Pulmonary artery endothelial cell (primary cell): ENCODE measurements at regions not wholly inside any gene's neighbourhood (a gene's known extent, or its start where the extent isn't known, plus 50 kb on each side); places are given as distances from the start of the nearest gene placed in this dataset.

Source experiments
- DNase-seq: peaks from one replicate; pipeline ENCODE4 v3.0.0-alpha.2; 2011; ENCODE audit warnings: low read depth, low spot score

DNA sequence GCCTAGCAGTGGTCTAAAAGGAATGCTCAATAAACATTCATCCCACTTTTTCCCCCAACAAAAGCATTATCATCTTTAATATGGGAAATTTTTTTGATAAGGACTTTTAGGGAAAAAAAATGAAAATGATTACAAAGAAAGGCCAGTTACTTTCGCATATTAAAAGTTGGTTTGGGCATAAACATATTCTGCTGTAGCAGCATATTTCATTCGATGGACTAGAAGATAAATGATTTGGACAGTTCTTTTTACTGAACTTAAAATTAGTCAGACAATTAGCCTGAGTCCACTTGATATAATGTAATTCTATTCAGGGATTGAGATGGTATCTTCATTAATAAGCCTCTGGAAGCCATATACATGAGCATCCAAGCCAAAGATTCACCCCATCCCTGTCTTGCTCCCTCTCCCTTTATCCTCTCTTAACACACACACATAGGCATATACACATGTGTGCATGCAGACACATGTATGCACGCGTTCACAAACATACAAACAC lies 299.1 kb downstream of the NUAK1 start:
- no peak for DNase-seq

DNA sequence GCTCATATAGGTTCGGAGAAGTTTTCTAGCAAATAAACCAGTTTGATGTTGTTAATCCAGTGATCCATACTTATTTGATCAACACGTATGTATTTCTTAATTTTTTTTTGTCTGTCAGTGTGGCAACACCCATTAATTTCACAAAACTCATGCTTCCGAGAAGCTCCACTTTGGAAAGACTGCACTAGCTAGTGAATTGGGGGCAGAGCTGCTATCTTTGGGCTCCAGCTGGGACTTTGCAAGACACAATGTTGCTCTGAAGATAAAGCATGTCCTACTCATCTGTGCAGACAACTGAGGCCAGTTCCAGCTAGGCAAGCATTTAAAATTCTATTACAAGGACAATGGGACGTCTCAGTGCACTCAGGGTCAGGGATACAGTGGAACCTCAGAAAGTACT lies 298.4 kb downstream of the NUAK1 start:
- DNase-seq, result no peak

DNA sequence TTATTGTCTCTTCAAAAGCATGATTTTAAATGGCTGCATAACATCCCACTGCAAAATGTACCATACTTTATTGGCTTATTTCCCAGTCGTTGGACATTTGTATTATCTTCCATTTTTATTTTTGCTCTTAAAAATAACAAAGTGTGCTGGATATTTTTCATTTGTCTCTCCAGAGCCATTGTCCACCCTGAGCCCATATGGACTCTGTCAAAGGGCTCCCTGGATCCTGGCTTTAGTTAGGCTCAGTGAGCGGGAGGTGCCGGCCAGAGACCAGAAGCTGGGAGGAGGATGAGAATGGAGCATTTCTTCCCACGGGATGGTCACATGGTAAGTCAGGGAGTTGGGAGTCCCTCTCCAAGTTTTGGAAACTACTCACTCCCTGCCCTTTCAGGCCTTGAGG lies 296.9 kb downstream of the NUAK1 start:
- DNase-seq, result no peak

DNA sequence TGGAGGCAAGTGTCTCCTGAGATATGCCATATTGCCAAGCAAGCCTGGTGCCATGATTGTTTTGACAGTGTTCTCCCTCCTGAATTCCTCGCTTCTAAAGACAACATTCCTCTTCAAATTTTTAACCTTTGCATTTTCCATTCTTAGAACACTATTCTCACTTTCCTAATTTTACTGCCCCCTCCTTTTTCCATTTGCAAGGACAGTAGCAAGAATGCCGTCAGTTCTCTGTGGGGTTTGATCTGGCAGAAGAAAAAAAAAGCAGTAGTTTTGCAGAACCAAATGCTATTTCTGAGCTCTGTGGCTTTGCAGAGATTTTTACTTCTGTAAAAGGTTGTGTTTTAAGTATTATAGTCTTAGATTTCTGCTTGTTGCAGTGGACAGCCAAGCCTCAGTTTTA lies 295.2 kb downstream of the NUAK1 start:
- DNase-seq, result no peak

DNA sequence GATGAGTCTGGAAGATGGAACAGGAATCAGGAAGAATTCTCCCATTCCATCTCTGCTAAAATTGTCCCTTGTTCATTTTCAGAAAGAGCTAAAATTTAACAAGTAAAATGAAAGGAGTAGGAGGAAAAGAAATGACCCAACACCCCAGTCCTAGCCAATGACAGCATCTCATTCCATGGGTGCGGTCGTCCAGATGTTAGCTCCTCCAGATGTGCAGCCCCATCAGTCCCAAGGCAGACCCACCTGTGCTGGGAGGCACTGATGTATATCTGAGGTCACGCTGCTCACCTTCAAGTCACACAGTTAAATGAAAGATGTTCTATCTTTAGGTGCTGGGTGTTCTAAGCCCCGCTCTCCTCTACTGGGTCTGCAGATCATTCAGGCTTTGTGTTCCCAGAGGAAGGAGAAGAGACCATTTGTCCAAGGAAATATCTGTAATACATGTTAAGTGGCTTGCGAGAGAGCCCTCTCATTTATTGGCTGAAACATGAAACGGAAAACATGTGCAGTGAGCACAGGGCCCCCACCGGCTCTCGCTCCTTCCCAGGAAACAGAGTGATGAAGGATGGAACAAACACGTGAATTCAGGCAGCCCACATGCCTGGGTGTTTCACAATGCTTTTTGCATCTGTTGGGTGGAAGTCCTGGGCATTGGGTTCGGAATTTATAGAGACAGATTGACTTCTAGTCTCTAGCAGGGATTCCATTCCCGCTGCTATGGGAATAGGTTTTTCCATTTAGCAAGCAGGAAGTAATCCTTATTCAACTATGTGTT lies 294.6 kb downstream of the NUAK1 start:
- no peak for DNase-seq

DNA sequence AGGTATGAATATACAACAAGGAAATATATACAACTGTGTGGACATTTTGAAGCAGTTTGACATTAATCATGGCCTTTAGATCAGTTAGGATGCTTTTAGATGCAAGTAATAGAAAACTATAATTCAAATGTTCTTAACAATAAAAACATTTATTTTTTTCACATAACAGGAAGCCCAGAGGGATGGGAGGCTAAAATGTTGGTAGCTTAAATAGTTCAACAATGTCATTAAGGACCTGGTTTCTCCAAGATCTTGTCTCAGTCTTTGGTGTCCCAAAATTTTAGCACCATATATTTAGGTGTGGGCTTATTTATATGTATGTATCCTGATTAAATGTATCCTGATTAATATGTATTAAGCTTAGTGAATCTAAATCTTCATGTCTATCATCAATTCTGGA lies 292.4 kb downstream of the NUAK1 start:
- no peak for DNase-seq

DNA sequence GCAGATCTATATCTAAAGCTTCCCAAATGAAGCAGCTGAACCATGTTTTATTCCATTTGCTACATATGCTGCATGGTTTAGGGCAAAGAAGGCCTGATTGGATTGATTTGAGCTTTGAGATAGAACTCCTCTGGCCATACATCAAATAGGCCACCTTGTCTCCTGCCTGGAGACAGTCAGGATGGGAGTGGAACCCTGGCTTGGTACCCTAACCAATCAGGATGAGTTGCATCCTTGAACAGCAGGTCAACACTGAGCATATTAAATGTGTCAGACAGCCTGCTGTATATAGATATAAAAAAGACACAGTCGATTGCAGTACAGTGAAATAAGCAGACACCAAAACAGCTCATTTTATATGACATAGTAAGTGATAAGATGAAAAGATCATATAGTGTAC lies 291.7 kb downstream of the NUAK1 start:
- no peak for DNase-seq

DNA sequence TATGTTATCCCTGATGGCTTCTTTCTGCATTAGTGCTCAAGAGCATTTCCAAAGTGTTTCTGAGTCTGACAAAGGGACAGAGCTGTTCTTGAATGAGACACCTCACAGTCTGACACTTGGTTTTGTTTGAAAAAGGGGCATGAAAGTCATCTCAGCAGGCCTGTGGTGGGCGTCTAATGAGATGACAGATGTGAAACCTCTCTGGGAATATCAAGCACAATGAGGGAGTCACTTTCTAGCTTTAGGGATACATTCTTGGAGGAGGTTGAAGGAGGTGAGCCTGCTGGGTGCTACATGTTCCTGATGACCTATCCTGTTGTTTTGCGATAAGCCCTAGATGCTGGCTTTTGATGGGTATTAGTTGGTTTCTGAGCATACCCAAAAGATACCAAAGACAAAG lies 290.5 kb downstream of the NUAK1 start:
- no peak for DNase-seq

DNA sequence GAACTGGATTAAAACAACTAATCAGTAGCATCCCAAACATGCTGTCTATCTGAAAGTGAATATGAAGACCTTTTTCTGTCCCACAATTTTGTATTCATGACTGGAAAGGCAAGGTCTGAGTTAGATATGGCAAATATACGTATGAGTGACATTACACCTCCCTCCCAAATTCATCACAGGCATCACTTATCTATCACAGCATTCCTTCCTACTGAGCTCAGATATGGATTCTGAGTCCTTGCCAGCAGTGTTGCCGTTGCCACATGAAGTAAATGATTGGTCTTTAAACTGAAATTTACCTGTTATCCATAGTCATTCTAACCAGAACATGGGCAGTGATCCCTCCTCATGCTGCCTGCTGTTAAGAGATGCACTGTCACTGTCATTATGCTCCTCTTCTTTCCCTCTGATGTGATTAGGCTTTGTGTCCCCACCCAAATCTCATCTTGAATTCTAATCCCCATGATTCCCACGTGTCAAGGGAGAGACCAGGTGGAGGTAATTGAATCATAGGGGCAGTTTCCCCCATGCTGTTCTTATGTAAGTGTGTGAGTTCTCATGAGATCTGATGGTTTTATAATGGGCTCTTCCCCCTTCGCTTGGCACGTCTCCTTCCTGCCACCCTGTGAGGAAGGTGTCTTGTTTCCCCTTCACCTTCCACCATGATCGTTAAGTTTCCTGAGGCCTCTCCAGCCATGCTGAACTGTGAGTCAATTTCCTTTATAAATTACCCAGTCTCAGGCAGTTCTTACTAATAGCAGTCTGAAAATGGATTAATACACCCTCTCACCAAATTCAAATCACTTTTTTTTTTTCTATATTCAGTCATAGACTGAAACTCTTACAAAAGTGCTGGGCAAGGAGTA lies 288.4 kb downstream of the NUAK1 start:
- DNase-seq, result no peak

DNA sequence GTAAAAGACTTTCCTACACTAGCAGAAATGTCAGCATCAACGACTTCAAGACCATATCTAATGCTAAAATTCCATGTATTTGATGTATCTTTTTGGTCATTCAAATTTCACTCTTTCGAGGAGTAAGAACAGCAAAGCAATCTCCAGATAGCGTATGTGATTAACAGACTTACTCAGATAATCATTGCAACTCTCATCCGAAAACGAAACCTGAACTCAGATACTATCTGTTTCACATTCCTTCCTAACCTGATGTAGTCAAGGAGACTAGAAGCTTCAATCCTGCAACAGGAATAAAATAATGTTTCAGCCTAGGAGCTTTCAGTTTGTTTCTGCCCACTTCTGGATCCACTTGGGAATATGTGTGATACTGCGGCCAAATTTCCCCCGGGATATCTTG lies 286.3 kb downstream of the NUAK1 start:
- DNase-seq, result no peak

DNA sequence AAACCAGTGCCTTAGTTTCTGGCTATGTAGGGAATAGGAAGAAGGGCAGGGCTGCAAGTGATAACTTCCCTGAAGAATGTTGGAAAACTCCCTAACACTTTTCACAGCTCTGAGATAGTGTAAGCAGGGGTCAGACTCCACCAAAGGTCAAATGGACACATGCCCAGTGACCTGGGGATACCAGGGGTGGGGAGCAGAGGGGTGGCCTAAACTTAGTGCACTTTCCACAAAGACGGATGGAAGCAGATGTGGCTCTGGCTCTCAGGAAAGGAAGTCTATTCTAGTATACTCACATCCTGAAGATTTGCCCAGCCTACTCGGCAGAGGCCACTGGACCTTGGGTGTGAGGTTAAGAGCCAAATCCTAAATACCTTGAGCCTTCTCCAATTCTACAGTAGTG lies 285.8 kb downstream of the NUAK1 start:
- no peak for DNase-seq

DNA sequence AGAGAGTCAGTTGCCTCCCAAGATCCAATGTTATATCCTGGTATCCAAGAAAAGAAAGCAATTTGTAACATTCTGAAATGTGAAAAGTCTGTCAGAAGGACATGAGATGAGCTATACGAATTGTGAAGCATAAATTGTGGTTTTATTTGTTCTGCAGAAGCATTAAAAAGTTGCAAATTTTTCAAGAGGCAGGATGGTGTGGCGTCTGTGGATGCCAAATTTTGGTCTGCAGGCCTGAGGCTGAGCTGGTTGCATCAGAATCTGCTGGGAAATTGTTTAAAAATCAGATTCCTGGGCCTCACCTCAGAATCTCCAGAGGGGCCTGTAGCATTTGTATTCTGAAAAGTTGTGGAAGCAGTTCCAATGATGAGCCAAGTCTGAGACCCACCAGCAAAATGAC lies 284.7 kb downstream of the NUAK1 start:
- DNase-seq, result no peak

DNA sequence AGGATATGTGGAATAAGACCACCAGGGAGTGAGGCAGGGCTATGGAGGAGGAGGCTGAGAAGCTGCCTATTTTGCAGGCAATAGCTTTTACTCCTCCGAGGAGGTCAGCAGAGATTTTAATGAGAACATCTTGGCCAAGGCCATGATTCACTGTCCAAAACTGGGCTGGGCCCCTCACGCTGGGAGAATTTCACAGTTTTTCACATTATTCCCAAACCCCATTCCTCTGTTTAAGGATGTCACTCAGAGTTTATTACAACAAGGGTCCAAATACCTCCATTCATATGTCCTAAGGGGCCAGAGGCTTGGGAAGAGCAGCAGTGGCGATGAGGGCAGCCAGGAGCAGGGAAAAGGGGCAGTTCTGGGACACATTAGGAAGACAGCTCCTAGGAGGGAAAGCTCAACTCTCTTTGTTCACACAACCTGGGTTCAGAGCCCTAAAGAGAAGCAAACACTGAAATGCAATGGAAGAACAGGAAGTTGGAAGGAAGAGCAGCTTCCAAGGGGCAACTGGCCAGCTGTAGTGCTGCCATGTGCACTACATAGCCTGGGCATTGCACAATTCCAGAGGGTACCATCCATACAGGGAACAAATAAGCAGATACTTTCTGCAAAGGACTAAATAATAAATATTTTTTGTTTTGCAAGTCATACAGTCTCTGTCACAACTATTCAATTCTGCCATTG lies 283.2 kb downstream of the NUAK1 start:
- DNase-seq, result no peak

DNA sequence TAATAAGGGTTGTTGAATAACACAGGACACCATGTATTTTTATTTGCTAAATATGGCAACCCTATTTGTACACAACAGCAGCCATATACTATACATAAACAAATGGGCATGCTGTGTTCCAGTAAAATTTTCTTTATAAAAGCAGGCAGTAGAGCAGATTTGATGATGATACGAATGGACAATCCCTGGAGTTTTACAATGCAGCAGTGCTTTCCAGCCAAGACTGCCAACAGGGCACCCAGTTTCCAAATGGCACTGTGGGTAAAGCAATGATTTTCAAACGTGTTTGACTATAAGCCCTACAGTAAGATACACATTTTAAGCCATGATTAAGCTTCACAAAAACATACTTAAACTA lies 282.7 kb downstream of the NUAK1 start:
- DNase-seq, result no peak

DNA sequence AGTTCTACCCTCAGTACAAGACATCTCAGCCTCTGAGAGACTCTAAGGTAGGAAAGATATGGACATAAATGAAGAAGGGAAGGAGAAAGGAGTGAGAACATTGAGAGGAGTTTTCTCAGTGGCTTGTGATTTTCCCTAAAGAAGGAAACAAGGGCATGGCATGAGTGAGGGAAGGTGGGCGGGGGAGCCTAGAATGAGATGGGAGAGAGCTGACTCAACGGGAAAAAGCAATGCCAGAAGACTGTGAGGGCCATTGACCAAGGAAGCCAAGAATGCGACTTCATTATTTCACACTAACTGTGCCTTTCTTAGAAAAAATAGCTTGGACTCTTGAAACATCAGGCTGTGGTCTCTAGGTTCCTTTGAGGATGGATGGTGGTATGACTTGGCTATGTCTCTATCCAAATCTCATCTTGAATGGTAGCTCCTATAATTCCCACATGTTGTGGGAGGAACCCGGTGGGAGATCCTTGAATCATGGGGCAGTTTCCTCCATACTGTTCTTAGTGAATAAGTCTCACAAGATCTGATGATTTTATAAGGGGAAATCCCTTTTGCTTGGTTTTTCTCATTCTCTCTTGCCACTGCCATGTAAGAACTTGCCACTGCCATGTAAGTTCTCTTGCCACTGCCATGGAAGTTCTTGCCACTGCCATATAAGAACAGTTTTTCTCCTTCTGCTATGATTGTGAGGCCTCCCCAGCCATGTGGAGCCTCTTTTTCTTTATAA lies 279.6 kb downstream of the NUAK1 start:
- no peak for DNase-seq

DNA sequence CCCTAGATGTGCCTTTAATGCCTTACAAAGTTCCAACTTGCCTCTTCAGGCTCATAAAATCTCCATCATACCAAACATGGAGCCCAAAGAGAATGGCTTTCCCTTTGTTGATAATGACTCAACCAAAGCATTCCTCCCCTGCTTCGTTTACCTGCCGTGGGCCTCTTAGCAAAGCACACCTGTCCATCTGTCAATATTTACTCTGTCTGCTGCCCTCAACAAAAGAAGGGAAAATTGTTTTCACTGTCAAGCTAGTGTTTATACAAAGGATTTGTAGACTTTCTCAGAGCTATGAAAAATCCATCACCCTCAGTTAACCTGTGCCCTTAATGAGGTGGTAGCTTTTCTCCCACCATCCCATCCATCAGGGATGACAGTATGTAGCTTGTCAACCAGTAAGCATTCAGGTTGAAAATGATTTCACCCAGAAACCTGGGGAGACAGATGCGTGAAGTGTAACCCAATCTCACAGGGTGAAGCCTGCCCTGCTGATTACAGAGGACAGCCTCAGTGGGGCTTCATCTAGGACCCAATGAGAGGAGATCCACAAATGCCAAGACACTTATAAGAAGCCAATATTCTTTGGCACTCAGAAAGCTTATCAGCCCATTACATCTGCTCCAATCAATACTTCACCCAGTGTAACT lies 278.1 kb downstream of the NUAK1 start:
- no peak for DNase-seq

DNA sequence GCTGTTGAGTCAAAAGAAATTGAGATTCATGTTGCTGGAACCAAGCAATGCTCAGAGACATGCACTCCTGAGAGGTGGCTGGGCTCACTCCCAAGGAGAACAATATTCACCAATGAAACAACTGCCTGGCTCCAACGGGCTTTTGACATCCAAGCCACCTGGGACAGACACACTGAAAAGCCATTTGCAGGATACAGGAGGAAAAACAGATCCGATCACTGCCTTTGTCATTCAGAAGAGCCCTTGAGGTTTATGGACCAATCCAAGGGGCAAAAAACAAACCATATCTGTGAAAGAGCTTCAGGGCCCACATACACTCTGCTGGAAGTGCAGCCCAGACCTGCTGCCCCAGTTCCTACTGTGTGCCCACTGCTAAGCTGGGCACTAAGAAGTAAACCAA lies 277.5 kb downstream of the NUAK1 start:
- DNase-seq, result no peak

DNA sequence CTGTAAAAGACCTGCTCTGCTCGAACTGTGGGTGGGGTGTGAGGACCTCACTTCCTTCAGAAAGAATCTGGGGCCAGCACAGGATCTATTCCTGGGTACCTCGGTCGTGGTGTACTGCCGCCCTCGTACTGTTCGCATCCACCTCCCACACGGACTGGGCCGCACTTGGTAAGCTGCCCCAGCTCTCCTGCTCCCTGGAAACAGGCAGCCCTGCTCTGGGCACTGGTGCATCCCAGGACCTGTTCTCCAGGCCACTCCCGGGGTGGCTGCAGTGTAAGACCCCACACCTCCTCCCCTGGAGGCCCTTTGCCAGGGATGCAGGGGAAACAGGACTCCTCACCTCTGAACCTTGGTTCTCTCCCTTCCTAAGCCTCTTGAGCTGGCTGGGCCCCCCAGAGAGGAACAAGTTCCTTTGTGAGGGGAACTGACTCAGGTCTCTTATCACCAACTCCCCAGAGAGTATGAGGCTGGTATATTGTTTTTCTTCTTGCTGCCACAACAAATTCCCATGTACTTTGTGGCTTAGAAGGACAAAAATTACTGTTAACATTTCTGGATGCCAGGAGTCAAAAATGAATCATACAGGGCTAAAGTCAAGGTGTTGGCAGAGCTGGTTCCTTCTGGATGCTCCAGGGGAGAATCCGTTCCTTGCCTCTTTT lies 276.5 kb downstream of the NUAK1 start:
- no peak for DNase-seq

DNA sequence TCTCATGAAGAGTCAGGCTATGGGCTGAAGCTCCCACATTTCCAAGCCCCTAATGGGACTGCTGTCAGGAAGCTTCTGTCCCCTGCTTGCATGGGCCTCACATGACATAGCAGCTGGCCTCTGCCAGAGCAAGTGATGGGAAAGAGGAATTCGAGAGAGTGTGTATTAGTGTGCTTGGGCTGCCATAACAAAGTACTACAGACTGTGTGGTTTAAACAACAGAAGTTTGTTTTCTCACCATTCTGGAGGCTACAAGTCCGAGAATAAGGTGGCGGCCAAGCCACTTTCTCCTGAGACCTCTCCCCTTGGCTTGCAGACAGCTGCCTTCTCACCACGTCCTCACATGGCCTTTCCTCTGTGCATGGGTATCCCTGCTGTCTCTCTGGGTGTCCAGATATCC lies 274.4 kb downstream of the NUAK1 start:
- no peak for DNase-seq

DNA sequence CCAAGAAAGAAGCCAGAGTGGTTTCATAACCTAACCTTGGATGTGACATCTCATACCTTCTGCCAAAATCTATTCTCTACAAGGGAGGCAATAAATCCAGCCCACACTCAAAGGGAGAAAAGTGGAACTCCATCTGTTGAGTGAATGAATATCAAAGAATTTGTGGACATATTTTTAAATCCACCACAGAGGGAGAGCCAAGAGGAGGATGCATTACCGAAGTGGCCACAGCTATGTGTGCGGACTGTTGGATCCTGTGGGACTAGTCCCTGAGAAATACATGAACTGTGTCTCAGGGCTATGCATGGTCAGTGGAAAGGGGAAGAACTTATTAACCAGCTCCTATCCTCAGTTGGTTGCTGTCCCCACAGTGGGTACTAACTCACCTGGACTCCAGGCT lies 273.9 kb downstream of the NUAK1 start:
- DNase-seq, result no peak

DNA sequence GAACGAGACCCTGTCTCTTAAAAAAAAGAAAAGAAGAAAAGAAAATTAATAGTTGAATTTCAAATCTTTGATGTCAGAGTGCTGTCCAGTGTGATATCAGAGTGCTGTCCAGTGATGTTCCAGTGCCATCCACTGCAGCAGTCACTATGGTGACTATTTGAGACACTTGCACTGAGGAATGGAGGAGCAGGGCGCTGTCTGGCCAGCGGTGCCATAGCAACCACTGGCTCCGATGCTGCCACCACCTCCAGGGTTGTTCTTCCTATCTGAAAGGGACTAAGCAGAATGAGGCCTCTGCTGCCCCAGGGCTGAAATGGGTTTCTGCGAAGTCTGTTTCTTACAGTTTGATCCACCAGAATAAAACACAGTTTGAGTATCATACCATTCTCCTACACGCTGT lies 272.9 kb downstream of the NUAK1 start:
- no peak for DNase-seq
